ENCODE measurements at regions not wholly inside any gene's neighbourhood (a gene's known extent, or its start where the extent isn't known, plus 50 kb on each side); places are given as distances from the start of the nearest gene placed in this dataset.
"Not testable (repeated sequence)": the region's sequence is repeated elsewhere in the genome, so short reads cannot be mapped to it uniquely, and the experiment has no call there.

DNA sequence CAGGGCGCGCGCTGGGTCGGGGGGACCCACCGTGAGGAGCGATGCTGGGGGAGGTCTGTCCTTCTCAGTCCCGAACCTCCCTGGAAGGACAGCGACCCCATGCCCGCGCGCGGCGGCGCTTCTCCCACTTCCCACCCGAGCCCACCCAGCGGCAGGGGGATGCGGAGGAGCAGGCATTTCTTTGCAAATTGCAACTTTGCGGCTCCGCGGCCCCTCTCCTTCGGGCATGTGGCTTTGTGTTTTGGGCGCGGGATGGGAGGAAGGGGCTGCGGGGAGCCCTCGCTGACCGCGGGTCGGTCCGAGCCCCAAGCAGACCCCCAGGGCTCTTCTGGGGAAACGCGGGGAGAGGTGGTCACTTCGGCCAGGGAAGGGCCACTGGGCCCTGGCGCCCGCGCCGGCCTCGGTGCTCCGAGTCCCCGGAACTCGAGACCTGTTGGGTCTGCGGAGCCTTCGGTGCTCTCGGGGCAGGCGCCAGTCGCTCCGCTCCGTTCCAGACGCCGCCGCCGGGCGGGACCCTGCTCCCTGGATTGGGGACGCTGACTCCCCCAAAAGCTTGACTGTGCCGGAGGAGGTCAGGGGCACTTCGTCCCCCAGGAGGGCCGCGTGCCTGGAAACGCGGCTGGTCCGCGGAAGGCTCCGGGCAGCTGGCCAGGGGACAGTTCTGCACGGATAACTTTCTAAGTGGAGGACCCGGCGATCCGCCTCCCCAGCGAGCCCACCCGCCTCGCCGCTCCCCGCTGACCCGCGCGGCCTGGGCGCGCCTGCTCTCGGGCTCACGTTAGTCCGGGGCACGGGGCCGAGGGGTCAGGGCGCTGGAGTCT, 164.2 kb upstream of the DPP6 start:
- FAIRE-seq (no peak), DNase-seq (ENCODE audit: insufficient read length, low spot score) (no peak)

DNA sequence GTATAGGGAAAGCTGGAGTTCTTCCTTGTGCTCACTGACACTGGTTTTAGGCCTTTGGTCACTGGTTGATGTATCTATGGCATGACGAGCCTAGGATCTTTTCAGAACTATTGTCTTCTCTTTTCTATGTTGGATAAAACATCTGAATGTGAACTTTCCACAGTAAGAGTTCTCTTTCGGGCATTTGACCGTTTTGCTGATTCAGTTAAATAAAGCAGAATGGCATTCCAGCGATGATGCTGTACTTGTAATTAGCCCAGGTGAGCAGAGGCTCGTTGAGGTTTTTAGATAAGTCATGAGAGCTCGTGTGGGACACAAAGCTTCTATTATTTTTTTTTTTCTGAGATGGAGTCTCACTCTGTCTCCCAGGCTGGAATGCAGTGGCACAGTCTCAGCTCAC, 160.2 kb upstream of the DPP6 start:
- no peak for DNase-seq (ENCODE audit: insufficient read length, low spot score)
- FAIRE-seq = no peak

DNA sequence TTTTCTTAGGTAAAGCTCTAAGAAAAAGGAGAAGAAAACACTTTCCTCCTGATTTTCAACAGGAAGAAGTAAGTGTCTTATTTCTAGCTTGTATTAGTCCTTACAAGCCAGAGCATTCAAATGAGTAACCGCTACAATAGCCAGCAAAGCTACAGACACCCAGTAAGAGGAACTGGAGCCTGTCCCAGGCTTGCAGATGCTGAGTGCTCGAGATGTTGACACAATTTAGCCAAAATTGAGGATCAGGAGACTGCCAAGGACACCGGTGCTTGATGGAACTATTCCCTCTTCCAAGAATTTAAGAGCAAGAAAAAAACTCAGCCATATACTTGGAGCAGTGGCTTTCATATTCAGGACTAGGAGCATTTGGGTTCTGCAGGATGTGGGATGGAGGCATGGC, 149.3 kb upstream of the DPP6 start:
- DNase-seq (ENCODE audit: insufficient read length, low spot score) (no peak), FAIRE-seq (no peak)

DNA sequence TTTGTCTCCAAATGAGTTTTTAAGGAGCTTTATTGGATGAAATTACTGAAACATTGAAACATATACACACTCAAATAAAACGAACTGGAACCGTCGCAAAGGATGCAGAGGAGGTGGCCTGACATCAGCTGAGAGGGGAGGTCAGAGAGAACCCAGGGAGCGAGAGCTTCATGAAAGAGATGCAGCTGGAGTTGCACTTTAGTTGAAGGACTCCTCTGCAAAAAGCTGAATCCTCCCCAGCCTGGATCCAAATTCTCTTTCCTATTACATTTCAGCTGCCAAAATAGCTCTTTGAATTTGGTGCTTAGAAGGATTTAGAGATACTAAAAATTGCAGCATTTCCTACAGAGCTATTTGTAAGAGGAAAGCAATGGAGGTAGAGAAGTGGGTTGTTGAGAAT, 140.0 kb upstream of the DPP6 start:
- DNase-seq (ENCODE audit: insufficient read length, low spot score) (no peak), FAIRE-seq (no peak)

DNA sequence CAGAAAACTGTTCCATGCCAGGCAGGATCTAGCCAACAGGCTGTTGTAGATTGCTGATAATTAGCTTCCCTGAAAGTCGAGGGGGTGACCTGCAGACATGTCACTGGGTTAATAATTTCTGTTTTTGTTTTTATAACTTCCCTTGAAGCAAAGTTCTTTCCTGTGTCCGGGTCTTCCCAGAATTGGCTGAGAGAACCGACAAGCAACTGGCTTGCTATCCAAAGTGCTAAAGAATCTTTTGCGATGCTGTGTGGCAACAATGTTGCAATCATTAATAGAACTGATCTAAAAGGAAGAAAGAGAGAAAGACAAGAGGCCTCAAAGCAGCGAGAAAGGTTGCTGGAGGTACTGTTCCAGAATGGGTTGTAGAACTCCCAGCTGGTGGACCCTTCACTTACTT, 132.1 kb upstream of the DPP6 start:
- no peak for DNase-seq (ENCODE audit: insufficient read length, low spot score)
- FAIRE-seq = no peak

DNA sequence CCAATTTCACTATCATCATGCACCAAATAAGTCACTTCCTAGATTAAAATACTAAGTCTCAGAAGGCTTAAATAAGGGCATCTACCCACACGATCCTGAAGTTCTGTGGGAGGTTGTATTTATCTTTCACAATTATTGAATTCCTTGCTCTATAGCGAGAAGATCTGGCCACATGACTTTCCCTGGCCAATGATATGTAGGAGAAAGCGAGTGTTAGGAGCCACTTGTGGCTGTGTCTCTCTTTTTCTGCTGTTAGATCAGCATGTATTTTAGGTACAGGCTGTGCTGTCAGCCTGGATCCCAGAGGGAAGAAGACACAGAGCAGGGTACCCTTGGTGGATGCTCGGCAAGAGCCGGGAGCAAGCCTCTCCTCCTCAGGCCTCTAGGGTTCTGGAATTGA, 131.3 kb upstream of the DPP6 start:
- DNase-seq (ENCODE audit: insufficient read length, low spot score) (no peak), FAIRE-seq (no peak)

DNA sequence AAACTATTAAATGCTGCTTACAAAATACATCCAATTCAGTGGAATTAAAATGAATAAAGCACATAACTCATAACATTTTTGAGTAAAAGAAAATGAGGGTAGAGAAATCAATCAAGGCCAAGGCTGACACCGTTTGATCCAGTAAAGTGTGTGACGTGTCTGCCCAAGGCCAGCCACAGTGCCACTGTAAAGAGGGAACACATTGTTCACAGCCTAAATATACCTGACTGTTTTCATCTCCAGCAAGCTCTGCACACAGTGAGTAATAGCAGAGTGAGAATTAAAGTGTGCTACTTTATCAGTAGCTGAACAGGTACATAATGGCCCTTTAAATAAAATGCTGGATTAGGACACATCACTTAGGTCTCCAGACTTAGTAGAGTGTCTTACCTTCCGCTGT, 130.8 kb upstream of the DPP6 start:
- DNase-seq (ENCODE audit: insufficient read length, low spot score) (no peak), FAIRE-seq (no peak)

DNA sequence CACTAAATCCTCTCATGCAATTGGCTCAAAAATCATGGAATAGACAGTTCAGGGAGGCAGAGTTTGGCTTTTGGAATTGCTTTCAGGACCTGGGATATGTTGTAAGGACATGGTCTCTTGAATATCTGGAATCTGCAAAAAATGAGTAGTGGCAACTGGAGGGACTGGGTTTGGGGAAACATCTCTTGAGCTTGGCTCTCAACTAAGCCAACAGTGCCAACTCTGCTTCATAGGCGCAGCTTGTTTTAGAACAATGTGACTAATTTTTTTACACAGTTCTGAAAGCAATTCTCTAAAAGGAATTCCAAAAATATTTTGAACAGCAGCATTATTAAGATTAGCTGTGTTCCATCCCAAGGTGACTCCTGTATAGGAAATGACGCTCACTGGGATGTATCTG, 121.5 kb upstream of the DPP6 start:
- FAIRE-seq (no peak), DNase-seq (ENCODE audit: insufficient read length, low spot score) (no peak)

DNA sequence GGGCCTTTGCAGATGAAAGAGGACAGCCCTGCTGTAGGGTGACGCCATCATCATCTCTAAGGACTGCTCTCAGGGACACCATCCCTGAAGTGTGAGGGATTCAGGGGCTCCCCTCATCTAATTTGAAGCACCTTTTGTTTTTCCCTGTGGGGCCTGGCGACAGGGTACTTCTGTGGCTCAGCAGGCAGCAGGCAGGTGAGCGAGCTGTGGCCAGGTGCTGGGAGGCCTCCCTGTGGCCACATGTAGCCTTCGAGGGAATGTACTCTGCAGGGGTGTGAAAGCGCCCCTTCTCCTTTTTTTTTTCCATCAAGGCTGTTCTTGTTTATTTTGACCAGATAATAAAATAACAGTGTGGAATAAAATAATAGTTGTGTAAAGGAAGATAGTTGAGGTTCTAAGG, 118.2 kb upstream of the DPP6 start:
- DNase-seq (ENCODE audit: insufficient read length, low spot score) = no peak
- FAIRE-seq = no peak

DNA sequence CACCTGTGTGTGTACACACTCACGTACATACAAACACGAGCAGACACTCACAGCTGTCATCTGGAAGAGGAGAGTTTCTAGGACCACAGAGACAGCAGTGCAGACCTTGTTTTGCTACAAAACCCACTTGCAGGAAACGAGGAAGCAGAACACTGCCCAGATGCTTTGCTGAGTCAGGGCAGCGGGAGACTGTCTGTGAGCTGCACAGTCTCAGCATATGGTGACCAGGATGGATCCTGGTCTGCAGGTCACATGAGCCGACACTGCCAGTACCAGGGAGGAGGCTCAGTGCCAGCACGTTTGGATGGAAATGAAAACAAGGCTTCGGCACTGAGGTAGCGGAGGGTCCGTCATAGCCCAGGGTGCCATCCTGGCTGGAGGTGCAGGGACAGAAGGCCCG, 117.6 kb upstream of the DPP6 start:
- DNase-seq (ENCODE audit: insufficient read length, low spot score) = no peak
- FAIRE-seq = no peak

DNA sequence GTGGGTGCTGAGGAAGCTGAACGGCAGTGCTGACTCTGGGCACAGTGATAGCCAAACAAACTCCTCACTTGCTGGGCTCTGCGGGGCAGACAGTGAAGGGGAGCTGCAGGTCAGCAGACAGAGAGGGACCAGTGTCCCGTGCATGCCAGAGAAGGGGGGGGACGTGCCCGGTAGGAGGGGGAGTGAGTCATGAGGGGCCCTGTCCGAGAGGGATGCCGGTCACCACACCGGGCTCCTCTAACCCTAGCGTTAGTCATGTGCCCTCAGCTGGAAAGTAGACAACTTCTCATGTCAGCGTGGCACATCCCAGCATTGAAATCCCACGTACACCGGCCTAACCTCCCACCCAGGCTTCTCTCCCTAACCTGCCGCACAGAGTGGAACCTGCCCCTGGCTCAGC, 117.1 kb upstream of the DPP6 start:
- FAIRE-seq = no peak
- no peak for DNase-seq (ENCODE audit: insufficient read length, low spot score)

DNA sequence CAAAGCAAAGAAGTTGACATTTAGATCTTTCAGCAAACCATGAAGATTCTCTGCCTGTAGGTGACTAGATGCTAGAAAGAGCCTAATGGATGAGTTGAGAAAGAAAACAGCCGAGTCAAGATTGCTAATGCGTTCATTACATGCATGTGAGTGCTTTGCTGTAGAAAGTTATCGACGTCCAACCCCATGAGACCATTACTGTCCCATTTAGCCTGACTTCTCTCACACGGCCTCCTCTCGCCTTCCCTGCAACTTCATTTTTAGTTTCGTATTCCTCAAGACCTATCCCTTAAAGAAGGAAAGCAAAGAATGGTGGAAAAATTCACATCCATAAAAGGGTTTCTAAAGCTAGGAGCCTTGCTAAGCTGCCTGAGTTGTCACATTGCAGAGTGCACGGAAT, 113.7 kb upstream of the DPP6 start:
- DNase-seq (ENCODE audit: insufficient read length, low spot score) (no peak), FAIRE-seq (no peak)

DNA sequence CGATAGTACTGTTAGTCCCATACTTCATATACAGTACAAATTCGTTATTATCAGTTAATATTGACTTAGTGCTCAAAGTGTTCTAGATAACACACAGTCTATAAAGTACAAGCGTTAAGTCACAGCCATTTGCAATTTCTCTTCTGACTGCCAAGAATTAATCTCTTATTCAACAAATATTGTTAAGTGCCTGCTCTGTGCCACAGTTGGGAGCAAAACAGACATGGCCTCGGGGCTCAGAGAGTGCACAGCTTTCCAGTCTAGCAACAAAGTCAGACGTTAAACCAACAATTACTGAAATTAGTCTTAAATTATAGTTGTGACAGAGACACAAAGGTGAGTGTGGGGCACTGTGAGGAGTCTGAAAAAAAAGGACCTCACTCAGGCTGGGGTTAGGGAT, 113.0 kb upstream of the DPP6 start:
- no peak for FAIRE-seq
- DNase-seq (ENCODE audit: insufficient read length, low spot score) = no peak

DNA sequence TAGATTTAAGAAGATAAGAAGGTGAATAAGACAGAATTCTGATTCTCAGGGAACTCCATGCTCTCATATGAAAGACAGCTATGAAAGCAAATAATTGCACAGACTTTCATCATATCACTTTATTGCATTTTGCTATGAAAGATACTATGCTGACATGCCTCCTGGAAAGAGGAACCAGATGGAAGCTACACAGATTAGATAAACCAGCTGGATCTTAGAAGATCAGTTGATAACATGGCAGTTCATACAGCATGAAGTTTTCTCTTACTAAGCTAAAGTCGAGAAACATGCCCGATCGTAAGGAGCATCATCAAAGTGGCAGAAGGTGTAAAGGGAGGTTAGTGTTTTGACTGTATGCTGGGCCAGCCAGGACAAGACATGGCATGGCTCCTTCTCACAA, 112.5 kb upstream of the DPP6 start:
- DNase-seq (ENCODE audit: insufficient read length, low spot score) (no peak), FAIRE-seq (no peak)

DNA sequence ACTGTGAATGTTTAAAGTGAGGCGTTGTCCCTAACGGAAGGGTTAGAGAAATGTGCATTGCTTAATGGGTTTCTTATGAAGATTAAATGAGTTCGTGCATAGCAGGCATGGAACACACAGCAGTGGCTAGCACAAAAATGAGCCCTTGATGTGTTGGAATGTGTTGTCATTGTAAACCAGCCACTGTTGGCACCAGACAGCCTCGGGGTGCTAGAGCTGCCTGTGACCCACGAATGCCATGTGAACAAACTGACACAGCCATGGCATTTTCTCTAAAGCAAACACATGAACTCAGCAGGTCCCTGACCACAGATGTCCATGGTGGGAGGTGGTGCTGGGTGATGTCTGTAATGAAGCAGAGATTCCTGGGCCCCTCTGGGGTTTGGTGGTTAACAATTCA, 111.1 kb upstream of the DPP6 start:
- DNase-seq (ENCODE audit: insufficient read length, low spot score) (no peak), FAIRE-seq (no peak)

DNA sequence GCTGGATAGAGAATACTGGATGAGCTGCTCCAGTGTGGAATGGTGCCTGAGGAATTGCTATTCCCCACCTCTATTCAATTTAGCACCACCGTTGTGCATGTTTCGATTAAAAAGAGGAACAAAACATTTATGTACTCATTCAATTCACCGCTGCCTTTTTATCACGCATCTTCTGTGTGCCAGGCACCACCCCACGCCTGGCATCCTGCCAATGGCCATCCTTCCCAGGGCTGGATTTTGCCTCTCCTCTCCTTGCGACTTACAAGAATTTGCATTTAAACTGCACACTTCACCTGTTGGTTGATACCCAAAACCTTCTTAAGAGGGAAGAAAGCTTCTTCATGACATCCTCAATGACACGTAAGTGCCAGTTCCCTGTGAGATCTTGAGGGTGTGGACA, 110.2 kb upstream of the DPP6 start:
- FAIRE-seq = no peak
- no peak for DNase-seq (ENCODE audit: insufficient read length, low spot score)

DNA sequence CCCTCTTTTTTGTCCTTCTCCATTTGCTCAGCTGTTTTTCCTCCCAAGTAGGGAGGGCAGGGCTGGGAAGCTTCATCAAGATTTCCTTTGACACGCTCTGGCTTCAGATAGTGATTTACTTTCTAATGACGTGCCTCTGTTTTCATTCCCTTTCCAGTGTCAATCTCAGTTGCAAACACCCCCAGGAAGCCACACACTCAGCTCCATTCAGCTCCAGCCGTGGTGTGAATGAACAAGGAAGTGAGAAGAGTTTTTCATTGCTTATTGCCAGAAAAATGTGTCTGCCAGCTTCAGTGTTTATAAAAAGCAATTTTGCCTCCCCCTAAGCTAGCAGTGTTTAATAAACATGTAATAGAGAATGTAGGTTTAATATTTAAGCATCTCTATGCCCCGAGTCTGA, 108.7 kb upstream of the DPP6 start:
- no peak for FAIRE-seq
- DNase-seq (ENCODE audit: insufficient read length, low spot score) = no peak

DNA sequence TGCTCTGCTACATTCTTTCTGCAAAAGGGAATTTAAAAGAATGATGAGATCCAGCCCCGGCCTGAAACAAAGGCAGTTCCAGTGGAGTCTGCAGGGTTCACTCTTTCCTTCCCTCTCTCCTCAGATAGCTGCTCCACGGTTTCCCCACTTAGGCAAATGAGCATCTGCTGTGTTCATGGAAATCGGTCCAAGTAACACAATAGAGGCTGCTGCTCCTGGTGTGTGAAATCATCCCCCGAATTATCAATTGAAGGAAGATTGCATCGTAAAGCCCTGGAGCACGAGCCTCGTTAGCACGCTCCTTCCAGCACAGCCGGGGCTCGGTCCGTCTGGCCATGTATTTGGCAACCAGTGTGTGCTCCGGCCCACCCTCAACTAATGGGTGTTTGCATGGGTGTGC, 108.3 kb upstream of the DPP6 start:
- FAIRE-seq (no peak), DNase-seq (ENCODE audit: insufficient read length, low spot score) (no peak)

DNA sequence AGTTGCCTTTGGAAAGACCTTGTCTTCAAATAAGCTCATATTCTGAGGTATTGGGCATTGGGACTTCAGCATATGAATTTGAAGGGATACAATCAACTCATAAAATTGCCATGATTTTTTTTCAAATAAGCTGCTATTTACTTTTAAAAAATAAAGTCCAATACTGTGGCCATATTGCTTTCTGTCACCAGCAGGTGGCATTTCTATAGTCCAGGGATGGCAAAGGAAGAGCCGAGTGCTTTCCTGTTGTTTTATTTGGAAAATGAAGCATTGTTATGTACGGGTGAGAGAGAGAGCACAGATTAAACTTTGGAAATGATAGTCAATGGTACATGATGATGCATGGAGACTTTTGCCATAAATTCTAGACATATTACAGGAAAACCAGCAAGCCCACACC, 104.1 kb upstream of the DPP6 start:
- no peak for FAIRE-seq
- no peak for DNase-seq (ENCODE audit: insufficient read length, low spot score)

DNA sequence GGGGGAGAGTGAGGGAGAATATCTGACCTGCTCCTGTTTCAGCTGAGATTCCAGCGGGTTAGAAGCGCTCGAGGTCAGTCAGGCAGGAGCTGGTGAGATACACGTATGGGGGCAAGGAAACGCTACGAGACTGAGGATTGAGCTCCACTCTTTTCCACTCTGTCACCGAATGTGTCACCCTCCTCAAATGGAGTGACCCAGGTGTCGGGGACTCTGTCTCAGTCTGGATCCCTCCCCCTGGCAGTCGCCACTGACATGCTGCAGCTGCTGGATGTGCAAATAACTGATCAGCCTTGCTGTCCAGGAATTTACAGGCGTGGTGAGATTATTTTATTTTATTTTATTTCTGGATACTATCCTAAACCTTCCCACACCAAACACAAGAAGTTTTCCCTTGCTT, 100.9 kb upstream of the DPP6 start:
- FAIRE-seq = no peak
- DNase-seq (ENCODE audit: insufficient read length, low spot score) = no peak

DNA sequence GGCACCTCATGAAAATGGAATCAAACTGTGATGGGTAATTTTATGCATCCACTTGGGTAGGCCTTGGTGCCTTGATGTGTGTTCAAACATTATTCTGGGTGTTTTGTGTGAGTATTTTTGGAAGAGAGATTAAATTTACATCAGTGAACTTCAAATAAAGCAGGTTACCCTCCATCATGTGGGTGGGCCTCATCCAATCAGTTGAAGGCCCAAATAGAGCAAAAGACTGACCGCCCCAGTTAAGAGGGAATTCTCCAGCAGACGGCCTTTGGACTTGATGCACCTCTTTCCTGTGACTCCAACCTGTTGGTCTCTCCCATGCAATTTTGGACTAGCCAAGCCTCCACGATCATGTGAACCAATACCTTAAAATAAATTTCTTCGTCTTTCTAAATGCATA, 97.7 kb upstream of the DPP6 start:
- FAIRE-seq = no peak
- DNase-seq (ENCODE audit: insufficient read length, low spot score) = no peak

DNA sequence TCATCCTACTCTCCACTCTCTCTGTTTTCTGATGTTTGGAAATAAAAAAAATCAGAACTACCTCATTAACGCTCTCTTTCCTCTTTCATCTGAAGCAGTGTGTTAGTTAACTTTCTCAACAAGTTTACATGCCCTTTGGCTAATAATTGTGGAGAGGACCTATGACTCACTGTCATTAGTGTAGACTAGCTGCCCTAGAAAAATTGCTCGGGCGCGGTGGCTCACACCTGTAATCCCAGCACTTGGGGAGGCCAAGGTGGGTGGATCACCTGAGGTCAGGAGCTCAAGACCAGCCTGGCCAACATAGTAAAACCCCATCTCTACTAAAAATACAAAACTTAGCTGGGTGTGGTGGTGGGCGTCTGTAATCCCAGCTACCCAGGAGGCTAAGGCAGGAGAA, 94.5 kb upstream of the DPP6 start:
- FAIRE-seq; DNase-seq (ENCODE audit: insufficient read length, low spot score): not testable (repeated sequence)

DNA sequence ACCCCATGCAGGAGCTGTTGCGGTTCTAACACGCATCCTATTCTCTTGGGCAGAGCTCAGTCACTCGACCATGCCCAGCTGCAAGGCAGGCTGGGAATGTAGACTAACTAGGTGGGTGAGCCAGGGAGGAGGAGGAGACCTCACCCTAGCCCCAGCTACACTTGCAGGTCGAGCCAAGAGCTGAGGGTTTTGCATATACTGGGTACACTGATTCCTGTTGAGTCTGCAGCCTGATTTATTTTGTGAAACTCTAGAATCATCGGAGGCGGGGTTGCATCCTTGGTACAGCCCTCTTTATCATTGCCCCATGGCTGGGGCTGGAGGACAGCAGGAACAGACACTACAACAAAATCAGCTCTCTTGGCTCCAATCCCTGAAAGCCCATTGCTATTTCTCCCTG, 93.8 kb upstream of the DPP6 start:
- not testable (repeated sequence) for FAIRE-seq

More for the DNA sequence above, 93.8 kb upstream of the DPP6 start:
- DNase-seq (ENCODE audit: insufficient read length, low spot score) = not testable (repeated sequence)

Data from GM19239 (cell line).